HepG2 (cell line): ENCODE measurements at regions not wholly inside any gene's neighbourhood (a gene's known extent, or its start where the extent isn't known, plus 50 kb on each side); places are given as distances from the start of the nearest gene placed in this dataset.

Source experiments
- ATAC-seq: fragments of 200-7000 bp; cut with Tn5 transposase; 3 replicates; pipeline ENCODE4 v1.9.1; 2020; ENCODE audit warnings: mild to moderate bottlenecking, moderate library complexity
- BruUV-seq: library from RNA; stranded (reverse); fragments of 400-500 nt; replicated peaks from 2 replicates; lab custom pipeline; 2021; lab: Mats Ljungman, UMichigan
- CTCF ChIA-PET: fragments of 300-600 bp; formaldehyde crosslinking; extraction: SDS; loops from one replicate; lab custom pipeline; 2021; ENCODE audit warnings: low total read pairs, inconsistent platforms, low intra/inter-chr PET ratio; lab: Yijun Ruan, JAX
- POLR2A ChIA-PET: fragments of 350-600 bp; sonication (Branson Sonifier 250); formaldehyde crosslinking; loops from one replicate; lab custom pipeline; 2020; ENCODE audit warnings: antibody characterized with exemption, inconsistent platforms; lab: Yijun Ruan, JAX
- DNase-seq: peaks from one replicate; pipeline ENCODE4 v3.0.0-alpha.2; 2015; ENCODE audit warnings: low spot score
- FAIRE-seq: peaks from 3 replicates; lab custom pipeline; 2011; peaks lifted over from hg19 to GRCh38; lab: Jason Lieb, UNC
- H2AFZ ChIP-seq: one replicate; pipeline ENCODE4 v1.6.1; 2011; ENCODE audit warnings: low read length, inconsistent platforms
- H3K27ac ChIP-seq: fragments of 300-600 bp; 3 replicates; pipeline ENCODE4 v1.8.0; 2011; ENCODE audit warnings: mixed run types, mild to moderate bottlenecking, mixed read lengths, low read length, inconsistent platforms; ENCODE audit not compliant: insufficient read depth; ENCODE audit errors: extremely low read length
- H3K27me3 ChIP-seq, 2 experiments: fragments of 200-600 bp in 1 of 2; 2 replicates in 1 of 2; 3 replicates in 1 of 2; pipeline versions ENCODE4 v1.6.0 to v1.8.0; 2011; ENCODE audit warnings: low read length in 2 of 2, mild to moderate bottlenecking in 2 of 2, moderate library complexity in 2 of 2, inconsistent platforms in 1 of 2; ENCODE audit not compliant: insufficient read depth in 2 of 2, control insufficient read depth in 1 of 2
- H3K36me3 ChIP-seq, 2 experiments: fragments of 200-600 bp in 1 of 2; replicated peaks in 1 of 2; 2 replicates in 1 of 2; 3 replicates in 1 of 2; pipeline versions ENCODE4 v1.5.1 to v1.8.0; 2011; ENCODE audit warnings: low read length in 2 of 2, inconsistent platforms in 1 of 2; ENCODE audit not compliant: insufficient read depth in 2 of 2, control insufficient read depth in 1 of 2
- H3K4me1 ChIP-seq: 2 replicates; pipeline ENCODE4 v1.5.1; 2012; ENCODE audit warnings: low read length, inconsistent platforms; ENCODE audit not compliant: insufficient read depth
- H3K4me2 ChIP-seq: 2 replicates; pipeline ENCODE4 v1.6.0; 2011; ENCODE audit warnings: low read depth, low read length, inconsistent platforms
- H3K4me3 ChIP-seq, 3 experiments: fragments of 200-600 bp in 1 of 3; sonication (generic), shearing (Covaris generic) in 1 of 3; replicated peaks in 1 of 3; 2 replicates each; pipeline ENCODE4 v1.5.1; 2011 to 2016; ENCODE audit warnings: low read length in 3 of 3, inconsistent platforms in 2 of 3, low read depth in 2 of 3, mild to moderate bottlenecking in 2 of 3, control low read depth in 1 of 3, mixed read lengths in 1 of 3; ENCODE audit not compliant: insufficient read depth in 1 of 3
- H3K79me2 ChIP-seq: one replicate; pipeline ENCODE4 v1.6.1; 2011; ENCODE audit warnings: low read length, inconsistent platforms; ENCODE audit not compliant: insufficient read depth
- H3K9ac ChIP-seq: 2 replicates; pipeline ENCODE4 v1.6.0; 2011; ENCODE audit warnings: mild to moderate bottlenecking, low read depth, low read length, inconsistent platforms; ENCODE audit not compliant: insufficient read depth
- H3K9me3 ChIP-seq: 2 replicates; pipeline ENCODE4 v1.5.1; 2012; ENCODE audit warnings: mild to moderate bottlenecking, low read length
- H4K20me1 ChIP-seq: 2 replicates; pipeline ENCODE4 v1.6.0; 2011; ENCODE audit warnings: inconsistent platforms, mild to moderate bottlenecking, low read length, moderate library complexity; ENCODE audit not compliant: insufficient read depth
- MXI1 ChIP-seq: IDR thresholded peaks from 3 replicates; pipeline ENCODE4 v1.6.1; 2012; ENCODE audit warnings: low read depth, low read length, inconsistent platforms, borderline replicate concordance
- MYNN ChIP-seq: sonication (generic); formaldehyde crosslinking; IDR thresholded peaks from 2 replicates; pipeline ENCODE4 v1.4.0; 2020; ENCODE audit warnings: mild to moderate bottlenecking, low read depth, missing genetic modification reagents
- SAFB2 ChIP-seq: sonication (generic); formaldehyde crosslinking; IDR thresholded peaks from 2 replicates; pipeline ENCODE4 v1.5.1; 2020; ENCODE audit warnings: missing genetic modification reagents, low read depth, mild to moderate bottlenecking, borderline replicate concordance
- ZNF343 ChIP-seq: sonication (generic); formaldehyde crosslinking; IDR thresholded peaks from 2 replicates; pipeline ENCODE4 v1.4.0; 2020; ENCODE audit warnings: mild to moderate bottlenecking, missing genetic modification reagents
- ZSCAN20 ChIP-seq: sonication (generic); formaldehyde crosslinking; IDR thresholded peaks from 2 replicates; pipeline ENCODE4 v1.4.0; 2020; ENCODE audit warnings: missing genetic modification reagents, mild to moderate bottlenecking, borderline replicate concordance
- WGBS: methylation state at CpG from one replicate; pipeline ENCODE4 v1.1.6; 2017; ENCODE audit warnings: low lambda C conversion rate; 5-methylcytosine and 5-hydroxymethylcytosine counted together
- in situ Hi-C: cut with HindIII; loops from 2 replicates; pipeline ENCODE4 v1.10.0; 2017; ENCODE audit warnings: low pct_unique_long_range_greater_than_20kb; ENCODE audit not compliant: extremely low pct_ligation_motif_present
- intact Hi-C: fragments of 100-400 bp; cut with micrococcal nuclease; formaldehyde crosslinking; loops from one replicate; pipeline ENCODE4 v1.10.0; 2022; ENCODE audit not compliant: unreplicated experiment
- TF ChIP-seq, protein P1 (sequence below): sonication (generic); formaldehyde crosslinking; IDR thresholded peaks from 2 replicates; pipeline ENCODE4 v1.4.0; 2020; ENCODE audit warnings: mild to moderate bottlenecking, missing genetic modification reagents
- TF ChIP-seq, protein P2 (sequence below): IDR thresholded peaks from 2 replicates; pipeline ENCODE4 v1.6.1; 2012; ENCODE audit warnings: low read length, improper control_type of control experiment

DNA sequence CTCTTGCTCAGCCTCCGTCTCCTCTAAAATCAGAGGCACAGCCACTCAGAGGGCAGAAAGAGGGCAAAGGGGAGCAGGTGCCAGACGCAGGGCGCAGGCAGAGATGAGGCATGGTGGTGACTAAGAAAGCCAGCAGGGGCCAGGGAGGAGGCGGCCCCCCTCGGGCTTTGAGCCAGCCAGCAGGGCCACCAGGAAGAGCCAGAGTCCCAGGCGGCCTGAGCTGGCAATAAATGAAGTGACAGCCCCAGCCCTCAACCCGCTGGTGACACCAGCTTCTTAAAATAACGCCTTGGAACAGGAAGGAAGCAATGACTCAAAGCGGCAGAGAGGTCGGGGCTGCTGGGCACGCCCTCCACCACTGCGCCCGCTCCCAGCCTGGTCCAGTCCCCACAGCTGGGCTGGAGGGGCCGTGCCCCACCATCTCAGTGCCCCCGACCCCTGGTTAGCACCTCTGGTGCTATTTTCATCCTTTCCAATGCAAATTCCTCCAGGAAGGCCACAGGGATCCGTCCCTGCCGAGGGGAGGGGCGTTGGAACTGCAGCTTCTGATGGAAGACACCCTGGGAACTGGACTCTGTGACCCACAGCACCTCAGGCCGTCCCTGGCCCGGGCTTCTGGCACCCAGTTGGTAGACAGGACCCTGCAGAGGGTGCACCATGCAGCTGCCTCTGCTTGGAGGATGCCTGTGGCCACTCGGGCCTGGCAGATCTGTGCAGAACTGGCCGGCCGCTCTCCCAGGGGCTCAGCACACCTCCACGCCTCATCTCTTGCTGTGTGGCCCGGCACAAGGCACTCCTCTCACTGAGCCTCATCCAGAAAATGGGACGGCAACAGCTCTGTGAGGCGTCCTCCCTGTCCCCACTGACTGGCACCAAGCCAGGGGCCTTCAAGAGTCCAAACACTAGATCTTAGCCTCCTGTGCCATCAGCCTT lies 113.7 kb downstream of the NCOR2 start:
- no peak for FAIRE-seq
- Histone ChIP-seq H4K20me1 (no peaks in the 10 kb centered on the region), H3K27ac (no peak overlapping the region), H3K4me3 (no peak overlapping the region), H3K79me2 (no peaks in the 10 kb centered on the region), H3K27me3 (no peaks in the 10 kb centered on the region), H3K4me1 (no peaks in the 10 kb centered on the region), H3K9ac (no peak overlapping the region), H3K9me3 (no peaks in the 10 kb centered on the region), H2AFZ (no peak overlapping the region), H3K4me2 (no peak overlapping the region), H3K36me3 (peaks cover 12 to 16% of the 10 kb centered on the region in 2 experiments; a peak in 4 of 5 replicates)
- no peak for ATAC-seq
- in situ Hi-C loops (no loop called here), intact Hi-C loops (no loop called here)
- WGBS = 93% methylated on average over 9 of the region's 27 CpGs
- CTCF ChIA-PET = no interaction called here
- no TSS peak for BruUV-seq
- no peak for DNase-seq
- TF ChIP-seq SAFB2 (CRISPR knock-in tag) = no peak
- TF ChIP-seq, protein P1, sequence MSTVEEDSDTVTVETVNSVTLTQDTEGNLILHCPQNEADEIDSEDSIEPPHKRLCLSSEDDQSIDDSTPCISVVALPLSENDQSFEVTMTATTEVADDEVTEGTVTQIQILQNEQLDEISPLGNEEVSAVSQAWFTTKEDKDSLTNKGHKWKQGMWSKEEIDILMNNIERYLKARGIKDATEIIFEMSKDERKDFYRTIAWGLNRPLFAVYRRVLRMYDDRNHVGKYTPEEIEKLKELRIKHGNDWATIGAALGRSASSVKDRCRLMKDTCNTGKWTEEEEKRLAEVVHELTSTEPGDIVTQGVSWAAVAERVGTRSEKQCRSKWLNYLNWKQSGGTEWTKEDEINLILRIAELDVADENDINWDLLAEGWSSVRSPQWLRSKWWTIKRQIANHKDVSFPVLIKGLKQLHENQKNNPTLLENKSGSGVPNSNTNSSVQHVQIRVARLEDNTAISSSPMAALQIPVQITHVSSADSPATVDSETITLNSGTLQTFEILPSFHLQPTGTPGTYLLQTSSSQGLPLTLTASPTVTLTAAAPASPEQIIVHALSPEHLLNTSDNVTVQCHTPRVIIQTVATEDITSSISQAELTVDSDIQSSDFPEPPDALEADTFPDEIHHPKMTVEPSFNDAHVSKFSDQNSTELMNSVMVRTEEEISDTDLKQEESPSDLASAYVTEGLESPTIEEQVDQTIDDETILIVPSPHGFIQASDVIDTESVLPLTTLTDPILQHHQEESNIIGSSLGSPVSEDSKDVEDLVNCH = no peak
- TF ChIP-seq ZNF343 (CRISPR knock-in tag) = no peak
- TF ChIP-seq MXI1 = no peak
- no peak for TF ChIP-seq ZSCAN20 (CRISPR knock-in tag)
- TF ChIP-seq, protein P2, sequence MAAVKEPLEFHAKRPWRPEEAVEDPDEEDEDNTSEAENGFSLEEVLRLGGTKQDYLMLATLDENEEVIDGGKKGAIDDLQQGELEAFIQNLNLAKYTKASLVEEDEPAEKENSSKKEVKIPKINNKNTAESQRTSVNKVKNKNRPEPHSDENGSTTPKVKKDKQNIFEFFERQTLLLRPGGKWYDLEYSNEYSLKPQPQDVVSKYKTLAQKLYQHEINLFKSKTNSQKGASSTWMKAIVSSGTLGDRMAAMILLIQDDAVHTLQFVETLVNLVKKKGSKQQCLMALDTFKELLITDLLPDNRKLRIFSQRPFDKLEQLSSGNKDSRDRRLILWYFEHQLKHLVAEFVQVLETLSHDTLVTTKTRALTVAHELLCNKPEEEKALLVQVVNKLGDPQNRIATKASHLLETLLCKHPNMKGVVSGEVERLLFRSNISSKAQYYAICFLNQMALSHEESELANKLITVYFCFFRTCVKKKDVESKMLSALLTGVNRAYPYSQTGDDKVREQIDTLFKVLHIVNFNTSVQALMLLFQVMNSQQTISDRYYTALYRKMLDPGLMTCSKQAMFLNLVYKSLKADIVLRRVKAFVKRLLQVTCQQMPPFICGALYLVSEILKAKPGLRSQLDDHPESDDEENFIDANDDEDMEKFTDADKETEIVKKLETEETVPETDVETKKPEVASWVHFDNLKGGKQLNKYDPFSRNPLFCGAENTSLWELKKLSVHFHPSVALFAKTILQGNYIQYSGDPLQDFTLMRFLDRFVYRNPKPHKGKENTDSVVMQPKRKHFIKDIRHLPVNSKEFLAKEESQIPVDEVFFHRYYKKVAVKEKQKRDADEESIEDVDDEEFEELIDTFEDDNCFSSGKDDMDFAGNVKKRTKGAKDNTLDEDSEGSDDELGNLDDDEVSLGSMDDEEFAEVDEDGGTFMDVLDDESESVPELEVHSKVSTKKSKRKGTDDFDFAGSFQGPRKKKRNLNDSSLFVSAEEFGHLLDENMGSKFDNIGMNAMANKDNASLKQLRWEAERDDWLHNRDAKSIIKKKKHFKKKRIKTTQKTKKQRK = no peak
- no peak for TF ChIP-seq MYNN (CRISPR knock-in tag)
- TF ChIP-seq, all 625 proteins: peak for 0
- POLR2A ChIA-PET = no interaction called here
